NCI-H1694 (cell line): ENCODE measurements at regions not wholly inside any gene's neighbourhood (a gene's known extent, or its start where the extent isn't known, plus 50 kb on each side); places are given as distances from the start of the nearest gene placed in this dataset.

Experiments
- DNase-seq: peaks from one replicate; lab custom pipeline; 2025; lab: John Stamatoyannopoulos, UW

DNA sequence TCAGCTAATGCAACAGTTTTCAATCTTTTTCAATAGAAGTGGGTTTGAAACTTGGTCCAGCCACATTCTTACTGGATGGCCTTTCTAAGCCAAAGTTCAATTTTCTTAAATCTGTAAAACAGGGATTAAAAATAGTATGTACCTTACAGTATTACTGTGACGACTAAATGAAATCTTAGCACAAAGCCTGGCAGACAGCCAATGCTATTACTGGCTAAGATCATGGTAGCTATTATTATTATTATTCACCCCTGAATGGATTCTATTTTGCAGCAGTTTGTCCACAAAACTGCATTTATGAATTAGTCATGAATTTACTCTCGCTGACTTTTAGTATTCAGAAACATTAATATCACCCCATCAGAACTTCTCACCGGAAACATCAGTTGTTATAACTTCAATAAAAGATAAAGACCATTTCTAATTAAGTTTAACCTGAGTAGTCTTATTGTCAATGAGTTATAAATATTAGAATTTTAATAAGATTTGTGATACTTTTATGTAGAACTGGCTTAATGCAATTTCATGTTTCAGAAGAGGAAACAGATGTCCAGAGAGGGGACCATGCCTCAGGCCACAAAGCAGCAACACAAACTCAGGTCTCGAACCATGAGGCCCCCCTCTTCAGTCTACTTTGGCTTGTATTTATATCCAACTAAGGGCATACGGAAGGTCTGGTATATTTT is 468.2 kb downstream of the ARHGEF28 start:
- peak; percentile 29 for DNase-seq

DNA sequence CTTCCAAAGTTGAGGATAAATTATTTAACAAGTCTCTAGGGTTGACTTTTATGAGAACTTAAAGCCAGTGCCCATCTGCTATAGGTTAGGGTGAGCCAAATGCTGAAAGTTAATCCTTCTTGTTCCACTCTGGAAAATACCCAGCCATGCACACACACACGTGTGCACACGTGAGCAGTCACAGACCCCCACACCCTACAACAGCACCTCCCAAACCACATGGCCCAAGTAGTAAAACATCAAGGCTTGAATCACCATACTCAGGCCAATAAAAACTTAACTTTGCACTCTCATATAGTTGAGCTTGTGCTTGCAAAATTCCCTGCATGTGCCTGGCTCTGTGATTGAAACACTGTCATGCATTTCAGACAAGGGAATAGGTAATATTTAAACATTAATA is 467.6 kb downstream of the ARHGEF28 start:
- peak; percentile 37 for DNase-seq

DNA sequence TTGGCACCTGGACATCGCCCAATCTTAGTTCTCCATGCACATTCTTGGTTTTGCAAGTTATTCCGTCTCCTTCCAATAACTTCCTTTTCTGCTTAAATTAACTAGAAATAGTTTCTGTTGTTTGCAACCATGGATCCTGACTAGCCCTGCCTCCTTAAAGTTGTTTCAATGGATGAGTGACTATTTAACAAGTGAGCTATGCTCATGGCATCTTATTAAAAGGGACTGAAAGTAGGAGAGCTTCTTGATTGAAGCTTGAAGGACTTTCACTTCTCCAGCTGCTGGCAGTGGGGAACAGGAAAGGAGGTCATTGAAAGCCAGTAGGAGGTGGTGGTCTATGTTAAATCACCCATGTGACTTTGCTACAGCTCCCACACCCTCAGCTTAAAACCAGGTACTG is 466.8 kb downstream of the ARHGEF28 start:
- no peak for DNase-seq

DNA sequence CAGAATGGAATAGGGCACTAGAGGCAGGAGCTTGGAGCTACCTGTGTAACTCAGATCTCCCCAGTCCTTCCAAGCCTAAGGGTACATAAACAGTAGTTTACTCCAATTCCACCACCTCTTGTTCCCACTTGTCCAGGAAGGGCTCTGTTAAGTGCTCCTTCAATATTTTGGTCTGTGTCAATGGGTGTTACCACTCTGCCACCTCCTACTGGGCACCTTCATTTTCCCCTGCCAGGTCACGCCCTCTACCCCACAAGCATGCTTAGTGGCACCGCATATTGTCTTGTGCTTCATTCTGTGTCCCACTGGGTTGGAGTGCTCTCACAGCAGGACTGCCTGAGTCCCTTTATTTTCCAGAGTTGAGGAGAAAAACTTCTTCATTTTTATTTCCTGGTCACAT is 459.8 kb downstream of the ARHGEF28 start:
- no peak for DNase-seq

DNA sequence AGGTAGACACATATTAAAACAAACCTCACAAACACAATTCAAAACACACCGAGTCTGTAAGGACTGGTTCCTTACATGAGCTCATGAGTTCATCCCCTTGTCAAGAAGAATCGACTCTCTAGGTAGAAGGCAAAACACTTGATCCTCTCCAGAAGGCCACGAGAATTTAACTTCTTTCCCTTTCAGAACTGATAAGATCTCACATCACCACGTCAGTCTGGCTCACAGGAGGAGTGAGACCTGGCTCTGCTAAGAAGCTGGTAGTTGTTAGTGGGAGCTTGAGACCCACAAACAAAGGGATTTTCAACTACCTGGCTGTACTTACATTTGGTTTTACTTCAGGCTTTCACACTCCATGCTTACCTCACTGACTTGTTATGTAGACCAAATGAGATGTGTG is 459.2 kb downstream of the ARHGEF28 start:
- DNase-seq = no peak

DNA sequence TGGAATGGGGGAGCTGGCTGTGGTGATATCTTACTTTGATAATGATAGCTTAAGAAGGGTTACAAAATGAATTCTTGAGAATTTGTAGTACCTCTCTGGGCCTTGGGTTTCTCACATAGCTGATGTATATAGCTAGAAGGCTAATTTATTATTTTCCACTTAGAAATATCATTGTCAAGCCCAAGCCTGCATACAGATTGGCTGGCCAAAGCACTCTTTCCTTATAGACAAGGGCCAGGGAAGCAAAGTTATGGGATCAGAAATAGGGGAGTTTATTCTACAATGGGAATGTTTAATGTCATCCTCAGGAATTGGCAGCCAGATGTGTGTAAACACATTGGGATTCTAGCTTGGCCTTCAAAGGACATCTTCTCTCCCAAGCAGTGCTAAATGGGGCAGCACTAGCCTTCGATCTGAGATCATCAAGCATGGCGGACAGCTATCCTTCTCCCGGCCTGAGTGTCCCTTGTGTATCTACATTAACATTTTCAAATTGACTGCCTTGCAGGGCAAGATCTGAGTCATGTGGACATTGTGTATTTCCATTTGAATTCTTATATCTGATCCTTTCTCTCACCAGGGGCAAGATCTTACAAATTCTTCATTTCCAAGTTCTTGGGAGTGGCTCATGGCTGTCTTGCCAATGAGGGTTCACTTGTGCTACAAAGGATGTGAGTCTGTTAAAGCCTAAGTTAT is 457.2 kb downstream of the ARHGEF28 start:
- no peak for DNase-seq

DNA sequence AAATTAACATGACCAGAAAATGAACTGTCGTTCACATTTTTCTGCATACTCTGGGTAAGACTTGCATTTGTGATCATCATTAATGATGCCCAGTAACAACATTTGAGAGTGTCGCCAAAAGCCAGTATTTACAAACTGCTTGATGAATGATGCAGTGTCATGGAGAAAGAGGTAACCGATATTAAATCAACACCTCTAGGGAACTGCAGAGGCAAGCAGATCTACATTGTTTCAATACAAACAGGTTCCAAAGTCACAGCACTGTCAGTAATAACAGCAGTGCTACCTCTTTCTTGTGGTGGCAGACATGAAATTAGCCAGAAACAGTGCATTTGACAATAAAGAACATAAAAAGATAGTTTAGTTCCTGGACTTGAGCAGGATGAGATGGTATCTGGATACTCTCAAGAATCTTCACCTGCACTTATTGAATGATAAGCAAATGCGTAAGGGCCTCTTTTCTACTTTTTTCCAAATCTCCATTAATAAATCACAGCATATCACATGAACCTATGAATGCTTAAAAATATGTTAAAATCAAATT is 456.6 kb downstream of the ARHGEF28 start:
- no peak for DNase-seq

DNA sequence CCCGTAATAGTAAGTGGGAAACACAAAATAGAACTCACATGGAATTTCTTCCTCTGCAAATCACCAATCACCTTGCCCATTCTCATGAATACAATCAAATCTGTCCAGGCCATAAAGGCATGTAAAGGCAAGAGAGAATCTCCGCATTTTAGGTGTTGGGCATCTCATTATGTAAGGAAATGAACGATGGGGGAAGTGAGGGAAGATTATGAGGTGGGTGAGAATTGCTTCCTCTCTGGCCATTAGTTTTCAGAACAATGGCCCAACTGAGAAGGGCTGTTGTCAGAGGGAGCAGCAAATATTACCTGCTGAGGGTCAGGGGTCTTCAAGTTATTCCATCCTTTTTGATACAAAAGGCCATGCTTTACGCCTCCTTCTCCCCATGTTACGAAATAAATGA is 455.1 kb downstream of the ARHGEF28 start:
- DNase-seq = no peak

DNA sequence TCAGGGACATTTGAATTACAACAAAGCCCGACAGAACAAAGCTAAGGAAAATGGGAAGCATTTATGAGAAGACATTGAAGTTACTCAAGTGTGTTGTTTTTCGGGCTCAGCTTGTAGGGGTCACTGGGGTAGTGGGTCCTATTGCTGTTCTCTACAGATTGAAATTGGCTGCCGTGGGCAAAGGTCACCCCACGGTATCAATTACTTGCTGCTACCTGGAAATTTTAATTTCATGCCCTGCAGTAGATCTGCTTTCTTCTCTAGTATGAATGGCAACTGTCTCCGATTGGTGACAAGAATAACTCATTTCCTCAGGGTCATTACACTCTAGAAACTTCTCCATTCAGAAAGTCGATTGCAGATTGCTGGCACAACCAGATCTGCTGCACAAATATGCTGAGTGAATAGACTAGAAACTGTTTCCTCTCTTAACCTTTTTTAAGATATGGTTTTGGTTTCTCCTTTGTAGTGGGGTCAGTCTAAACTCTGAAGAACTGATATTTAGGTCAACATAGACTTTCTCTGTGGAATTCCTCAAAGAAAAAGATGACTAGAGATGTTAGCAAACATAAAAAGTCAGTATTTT is 454.1 kb downstream of the ARHGEF28 start:
- no peak for DNase-seq

DNA sequence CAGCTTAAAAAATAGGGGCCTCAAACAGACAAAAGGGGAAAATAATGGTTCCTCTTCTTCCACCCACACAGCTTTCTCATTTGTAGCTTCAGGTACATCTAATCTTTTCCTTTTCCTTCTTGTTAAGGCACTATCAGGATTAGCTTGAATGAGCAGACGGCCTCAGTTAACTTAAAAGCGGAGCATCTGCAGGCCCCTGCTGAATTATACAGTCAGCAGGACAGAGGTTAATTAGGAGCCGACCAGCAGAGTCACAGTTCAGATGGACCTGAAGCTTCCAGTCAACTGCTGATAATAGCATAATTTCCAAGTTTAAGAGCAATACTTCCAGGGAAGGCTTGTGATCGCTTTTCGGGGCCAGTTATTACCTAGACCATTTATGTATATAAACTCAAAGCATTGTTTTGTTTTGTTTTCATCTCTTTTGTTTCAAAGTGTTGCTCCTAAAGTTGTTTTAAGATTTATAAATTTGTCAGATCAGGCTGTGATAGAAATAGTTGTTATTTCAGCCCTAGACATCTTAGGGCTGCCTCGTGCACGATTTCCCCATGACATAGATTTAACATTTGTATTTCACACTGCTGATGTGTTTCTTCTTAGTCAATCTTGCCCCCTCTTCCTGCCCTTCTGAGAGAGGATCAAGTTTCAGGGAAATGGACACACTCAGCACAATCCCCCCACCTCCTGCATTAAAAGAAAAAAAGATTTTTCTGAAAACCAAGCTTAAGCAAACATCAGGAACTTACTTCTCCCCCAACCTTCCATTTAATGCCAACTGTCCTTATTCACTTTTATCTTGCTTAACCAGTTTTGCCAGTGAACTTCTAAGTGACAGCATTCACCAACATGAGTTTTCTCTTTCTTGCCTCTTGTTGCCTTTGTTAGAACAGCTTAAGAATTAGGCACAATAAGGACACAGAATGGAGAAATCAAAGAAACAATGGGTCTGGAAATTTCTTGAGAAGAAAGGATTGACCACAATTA is 449.8 kb downstream of the ARHGEF28 start:
- no peak for DNase-seq

DNA sequence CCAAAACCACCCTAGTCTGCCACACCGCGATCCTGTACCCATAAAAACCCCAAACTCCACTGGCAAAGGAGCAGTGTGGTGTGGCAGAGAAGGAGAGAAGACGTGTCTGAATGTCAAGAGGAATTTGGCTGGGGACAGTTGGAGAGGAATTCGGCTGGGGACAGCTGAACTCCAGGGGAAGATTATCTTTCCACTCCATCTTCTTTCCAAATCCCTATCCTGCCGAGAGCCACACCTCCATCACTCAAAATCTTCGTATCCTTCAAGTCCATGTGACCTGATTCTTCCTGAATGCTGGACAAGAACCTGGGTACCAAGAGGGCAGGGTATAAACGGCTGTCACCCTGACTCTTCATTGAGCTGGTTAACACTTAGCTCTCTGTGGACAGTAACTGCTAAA is 448.1 kb downstream of the ARHGEF28 start:
- DNase-seq = no peak

DNA sequence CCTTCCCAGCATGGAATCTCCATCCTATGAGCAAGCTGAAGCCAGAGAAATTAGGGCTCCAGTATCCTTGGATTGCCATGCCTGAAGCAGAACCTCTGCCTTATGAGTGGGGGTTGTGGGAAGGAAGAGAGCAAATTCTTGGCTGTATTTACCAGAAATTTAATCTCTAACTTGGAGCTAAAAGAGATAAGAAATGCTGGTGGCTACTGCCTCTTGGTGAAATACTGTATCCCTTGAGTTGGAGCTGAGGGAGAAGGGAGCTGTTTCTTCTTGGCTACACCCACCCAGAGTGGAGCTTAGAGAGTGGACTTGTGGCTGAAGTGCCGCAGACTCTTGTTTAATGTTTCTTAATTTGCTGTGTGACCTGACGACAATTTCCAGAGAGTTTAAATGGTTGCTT is 447.3 kb downstream of the ARHGEF28 start:
- no peak for DNase-seq

DNA sequence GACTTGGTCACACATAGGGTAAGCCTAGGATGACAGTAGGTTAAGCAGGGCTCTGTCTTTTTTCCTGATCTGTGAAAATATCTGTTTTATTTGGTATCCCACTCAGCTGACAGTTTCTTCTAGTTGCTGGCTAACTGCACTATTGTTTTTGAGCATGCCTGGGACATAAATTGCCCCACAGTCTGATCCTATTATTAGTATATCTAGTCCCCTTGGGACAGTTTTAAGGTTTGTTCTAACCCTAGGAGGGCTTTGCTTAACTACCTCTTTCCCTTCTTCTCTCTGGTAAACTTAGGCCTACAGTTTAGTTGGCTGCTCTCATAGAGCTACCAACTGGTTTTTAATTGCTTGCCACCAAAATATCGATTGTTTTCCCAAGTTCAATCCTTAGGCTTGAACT is 446.6 kb downstream of the ARHGEF28 start:
- no peak for DNase-seq

DNA sequence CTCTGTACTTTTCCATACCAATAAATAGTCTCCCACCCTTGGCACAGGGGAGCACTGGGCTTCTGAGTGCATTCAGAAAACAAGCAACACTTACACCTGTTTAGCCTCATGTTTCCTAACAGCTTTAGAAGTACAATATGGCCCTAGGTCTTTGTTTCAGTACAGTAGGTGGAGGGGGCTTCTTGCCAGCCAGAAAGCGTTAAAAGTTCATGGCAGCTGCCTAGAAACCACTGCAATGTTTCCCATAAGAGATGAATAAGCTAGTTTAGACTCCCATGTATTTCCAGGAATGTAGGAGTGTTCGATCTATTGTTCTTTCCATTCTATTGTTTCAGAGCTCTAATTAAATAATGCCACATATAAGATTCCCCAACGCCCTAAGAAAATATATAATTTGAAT is 444.8 kb downstream of the ARHGEF28 start:
- no peak for DNase-seq

DNA sequence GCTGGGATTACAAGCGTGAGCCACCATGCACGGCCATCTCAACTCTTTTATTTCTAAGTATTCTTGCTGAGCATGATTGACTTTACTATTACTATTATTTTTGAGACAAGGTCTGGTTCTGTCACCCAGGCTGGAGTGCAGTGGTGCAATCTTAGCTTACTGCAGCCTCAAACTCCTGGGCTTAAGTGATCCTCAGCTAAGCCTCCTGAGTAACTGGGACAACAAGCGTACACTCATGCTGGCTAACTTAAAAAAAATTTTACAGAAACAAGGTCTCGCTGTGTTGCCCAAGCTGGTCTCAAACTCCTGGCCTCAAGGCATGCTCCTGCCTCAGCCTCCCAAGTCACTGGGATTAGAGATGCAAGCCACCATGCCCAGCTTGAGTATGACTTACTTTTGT is 443.7 kb downstream of the ARHGEF28 start:
- DNase-seq = no peak

DNA sequence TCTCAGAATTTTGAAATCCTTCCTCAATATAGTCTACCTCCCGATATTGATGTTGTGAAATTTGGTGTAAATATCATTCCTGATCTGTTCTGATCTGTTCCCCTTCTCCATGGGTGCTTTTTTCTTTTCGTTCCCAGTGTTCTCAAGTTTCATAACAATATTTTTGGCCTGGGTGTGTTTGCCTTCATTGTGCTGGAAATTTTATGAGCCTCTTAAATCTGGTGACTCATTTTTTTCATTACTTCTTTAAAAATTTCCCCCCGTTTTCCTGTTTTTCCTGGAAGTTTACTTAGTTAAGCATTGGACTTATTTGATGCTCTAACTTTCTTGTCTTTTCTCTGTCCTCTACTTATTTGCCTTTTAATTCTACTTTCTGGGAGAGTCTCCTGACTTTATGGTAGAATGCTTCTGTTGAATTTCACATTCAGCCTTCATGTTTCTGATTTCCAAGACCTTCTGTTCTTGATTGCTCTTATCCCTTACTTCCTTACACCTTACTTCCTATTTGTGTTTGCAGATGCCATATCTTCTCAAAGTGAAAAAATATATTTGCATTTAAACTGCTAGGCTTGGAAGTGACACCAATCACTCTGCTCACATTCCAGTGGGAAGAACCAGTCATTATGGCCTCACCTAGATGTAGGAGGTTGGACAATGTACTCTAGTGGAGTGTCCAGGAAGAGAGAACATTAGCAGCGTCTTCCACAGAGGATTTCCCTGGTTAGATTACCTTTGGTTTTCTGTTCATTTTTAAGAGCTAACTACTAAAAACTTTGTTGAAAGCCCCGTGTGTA is 441.9 kb downstream of the ARHGEF28 start:
- no peak for DNase-seq

DNA sequence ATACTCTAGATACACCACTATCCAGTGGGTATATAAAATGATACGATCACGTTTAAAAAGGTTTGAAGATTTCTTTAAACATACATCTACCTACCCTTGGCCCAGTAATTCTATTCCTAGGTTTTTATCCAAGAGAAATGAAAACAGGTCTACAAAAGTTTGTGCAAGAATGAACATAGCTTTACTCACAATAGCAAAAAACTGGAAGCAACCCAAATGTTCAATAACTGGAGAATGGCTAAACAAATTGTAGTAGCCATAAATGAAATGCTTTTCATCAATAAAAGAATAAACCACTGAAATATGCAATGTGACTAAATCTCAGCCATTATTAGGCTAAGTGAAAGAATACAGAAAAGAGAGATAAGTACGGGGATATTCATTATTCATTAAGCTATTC is 438.9 kb downstream of the ARHGEF28 start:
- no peak for DNase-seq

DNA sequence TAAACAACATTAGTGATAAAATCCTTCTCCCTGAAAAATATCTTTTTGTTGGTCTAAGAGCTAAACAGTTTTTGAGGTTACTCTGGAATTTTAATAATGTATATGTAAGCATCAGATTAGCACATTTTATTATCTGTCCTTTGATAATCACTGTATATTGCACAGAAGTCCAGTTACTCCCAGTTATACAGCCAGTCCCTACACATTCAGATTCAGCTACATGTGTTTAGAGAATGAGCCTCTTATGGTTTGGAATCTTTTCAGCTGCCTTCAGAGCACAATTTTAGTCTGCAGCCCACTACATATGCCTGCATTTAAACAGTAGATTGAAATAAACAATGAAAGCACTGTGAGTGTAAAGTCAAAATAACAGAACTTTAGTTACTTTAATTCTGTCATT is 438.2 kb downstream of the ARHGEF28 start:
- no peak for DNase-seq

DNA sequence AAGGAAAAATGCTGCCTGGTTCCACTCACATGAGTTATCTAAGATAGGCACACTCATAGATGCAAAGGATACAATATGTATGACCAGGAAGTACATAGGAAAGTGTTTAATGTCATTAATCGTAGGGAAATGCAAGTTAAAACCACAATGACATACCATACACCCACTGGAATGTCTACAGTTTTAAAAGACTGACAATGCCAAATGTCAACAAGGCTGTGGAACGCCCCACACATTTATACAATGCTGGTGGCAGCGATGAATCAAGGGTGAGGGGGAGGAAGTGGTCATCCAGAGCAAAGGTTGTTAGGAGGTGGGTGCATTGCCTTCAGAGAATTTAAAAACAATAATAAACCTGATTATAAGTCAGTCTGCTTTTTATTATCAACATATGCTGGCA is 437.8 kb downstream of the ARHGEF28 start:
- DNase-seq = no peak

DNA sequence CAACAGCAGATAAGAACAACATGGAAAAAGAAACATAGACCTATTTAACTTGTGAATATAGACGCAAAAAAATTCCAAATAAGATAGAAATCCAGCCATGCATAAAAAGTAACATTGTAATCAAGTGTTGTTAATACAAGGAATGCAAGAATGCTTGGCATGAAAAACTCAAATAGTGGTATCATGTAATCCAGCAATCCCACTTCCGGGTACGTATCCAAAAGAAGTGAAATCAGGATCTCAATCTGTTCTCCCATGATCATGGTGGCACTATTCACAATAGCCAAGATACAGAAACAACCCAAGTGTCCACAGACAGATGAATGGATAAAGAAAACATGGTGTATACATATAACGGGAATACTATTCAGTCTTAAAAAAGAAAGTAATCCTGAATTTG is 437.4 kb downstream of the ARHGEF28 start:
- DNase-seq = no peak

DNA sequence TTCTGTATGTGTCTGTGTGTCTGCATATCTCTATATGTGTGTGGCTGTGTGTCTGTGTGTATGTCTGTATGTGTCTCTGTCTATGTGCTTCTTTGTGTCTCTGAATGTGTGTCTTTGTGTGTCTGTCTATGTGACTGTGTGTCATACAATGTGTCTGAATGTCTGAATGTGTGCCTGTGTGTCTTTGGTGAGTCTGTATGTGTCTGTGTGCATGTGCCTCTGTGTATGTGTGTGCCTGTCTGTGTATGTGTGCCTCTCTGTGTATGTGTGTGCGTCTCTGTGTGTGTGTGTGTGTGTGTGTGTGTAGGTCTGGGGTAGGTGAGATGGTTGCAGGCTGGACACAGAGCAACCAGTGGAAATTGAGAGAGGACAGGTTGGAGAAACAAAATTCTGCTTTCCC is 435.3 kb downstream of the ARHGEF28 start:
- no peak for DNase-seq
